GM23338 (cell line): ENCODE measurements at regions not wholly inside any gene's neighbourhood (a gene's known extent, or its start where the extent isn't known, plus 50 kb on each side); places are given as distances from the start of the nearest gene placed in this dataset.
"Not testable (repeated sequence)": the region's sequence is repeated elsewhere in the genome, so short reads cannot be mapped to it uniquely, and the experiment has no call there.

Experiments used
- ATAC-seq: fragments of 200-7000 bp; cut with Tn5 transposase; 3 replicates; pipeline ENCODE4 v1.9.1; 2020
- DNase-seq: peaks from one replicate; pipeline ENCODE4 v3.0.0-alpha.2; 2015; ENCODE audit warnings: low spot score
- H2AFZ ChIP-seq: fragments of 200-600 bp; sonication (generic); 2 replicates; pipeline ENCODE4 v1.8.0; 2016; ENCODE audit warnings: antibody characterized with exemption, mild to moderate bottlenecking, moderate library complexity
- H3F3A ChIP-seq: fragments of 200-600 bp; sonication (generic); replicated peaks from 2 replicates; pipeline ENCODE4 v1.8.0; 2017; ENCODE audit warnings: antibody characterized with exemption, mixed run types, low read depth
- H3K27ac ChIP-seq: fragments of 200-600 bp; sonication (generic); 2 replicates; pipeline ENCODE4 v1.6.1; 2016; ENCODE audit warnings: low read depth
- H3K27me3 ChIP-seq: fragments of 200-600 bp; sonication (generic); 2 replicates; pipeline ENCODE4 v1.8.0; 2016; ENCODE audit warnings: mild to moderate bottlenecking, mixed run types, moderate library complexity; ENCODE audit not compliant: insufficient read depth
- H3K36me3 ChIP-seq: fragments of 200-600 bp; sonication (generic); 2 replicates; pipeline ENCODE4 v1.8.0; 2016; ENCODE audit warnings: mild to moderate bottlenecking; ENCODE audit not compliant: insufficient read depth
- H3K4me1 ChIP-seq: fragments of 200-600 bp; sonication (generic); 2 replicates; pipeline ENCODE4 v1.8.0; 2016; ENCODE audit warnings: mild to moderate bottlenecking, moderate library complexity; ENCODE audit not compliant: insufficient read depth
- H3K4me2 ChIP-seq: fragments of 200-600 bp; sonication (generic); 2 replicates; pipeline ENCODE4 v1.7.1; 2017; ENCODE audit warnings: mixed run types
- H3K4me3 ChIP-seq: fragments of 200-600 bp; sonication (generic); 2 replicates; pipeline ENCODE4 v1.6.1; 2016; ENCODE audit warnings: mixed run types
- H3K79me2 ChIP-seq: fragments of 200-600 bp; sonication (generic); replicated peaks from 2 replicates; pipeline ENCODE4 v1.8.0; 2017; ENCODE audit warnings: mild to moderate bottlenecking; ENCODE audit not compliant: insufficient read depth
- H3K9me2 ChIP-seq: fragments of 200-600 bp; sonication (generic); 2 replicates; pipeline ENCODE4 v1.8.0; 2017; ENCODE audit not compliant: insufficient read depth
- H4K20me1 ChIP-seq: fragments of 200-600 bp; sonication (generic); replicated peaks from 2 replicates; pipeline ENCODE4 v1.8.0; 2017; ENCODE audit warnings: mild to moderate bottlenecking; ENCODE audit not compliant: insufficient read depth
- H3K27ac Mint-ChIP-seq: 2 replicates; pipeline ENCODE4 v1.8.0; 2020; ENCODE audit warnings: inconsistent platforms, mild to moderate bottlenecking, moderate library complexity, mixed read lengths
- H3K27me3 Mint-ChIP-seq: 3 replicates; pipeline ENCODE4 v1.8.0; 2022; ENCODE audit warnings: low read depth, mild to moderate bottlenecking, moderate library complexity, mixed read lengths, inconsistent platforms; ENCODE audit not compliant: insufficient read depth, poor library complexity
- H3K36me3 Mint-ChIP-seq: 3 replicates; pipeline ENCODE4 v1.8.0; 2021; ENCODE audit warnings: low read depth, mild to moderate bottlenecking, inconsistent platforms, moderate library complexity, mixed read lengths
- H3K4me1 Mint-ChIP-seq: 3 replicates; pipeline ENCODE4 v1.8.0; 2020; ENCODE audit warnings: mild to moderate bottlenecking, inconsistent platforms, mixed read lengths
- H3K4me3 Mint-ChIP-seq: 3 replicates; pipeline ENCODE4 v1.8.0; 2021; ENCODE audit warnings: moderate library complexity, mild to moderate bottlenecking, inconsistent platforms, mixed read lengths
- H3K9me3 Mint-ChIP-seq: 3 replicates; pipeline ENCODE4 v1.8.0; 2020; ENCODE audit warnings: moderate library complexity, mild to moderate bottlenecking, inconsistent platforms, mixed read lengths
- CREB1 ChIP-seq: fragments of 250-450 bp; sonication (Bioruptor Pico); IDR thresholded peaks from 2 replicates; pipeline ENCODE4 v1.5.0; 2020; ENCODE audit warnings: low read depth, mild to moderate bottlenecking, moderate library complexity
- EZH2phosphoT487 ChIP-seq: fragments of 200-600 bp; sonication (generic); IDR thresholded peaks from one replicate; pipeline ENCODE4 v1.8.1; 2018; ENCODE audit warnings: antibody characterized with exemption; ENCODE audit not compliant: unreplicated experiment
- NANOG ChIP-seq: IDR thresholded peaks from 2 replicates; pipeline ENCODE4 v1.6.1; 2016; ENCODE audit warnings: antibody characterized with exemption, borderline replicate concordance
- TF ChIP-seq, protein P1 (sequence below): fragments of 250-450 bp; sonication (Bioruptor Pico); IDR thresholded peaks from 2 replicates; pipeline ENCODE4 v1.5.0; 2020; ENCODE audit warnings: mild to moderate bottlenecking, moderate library complexity

DNA sequence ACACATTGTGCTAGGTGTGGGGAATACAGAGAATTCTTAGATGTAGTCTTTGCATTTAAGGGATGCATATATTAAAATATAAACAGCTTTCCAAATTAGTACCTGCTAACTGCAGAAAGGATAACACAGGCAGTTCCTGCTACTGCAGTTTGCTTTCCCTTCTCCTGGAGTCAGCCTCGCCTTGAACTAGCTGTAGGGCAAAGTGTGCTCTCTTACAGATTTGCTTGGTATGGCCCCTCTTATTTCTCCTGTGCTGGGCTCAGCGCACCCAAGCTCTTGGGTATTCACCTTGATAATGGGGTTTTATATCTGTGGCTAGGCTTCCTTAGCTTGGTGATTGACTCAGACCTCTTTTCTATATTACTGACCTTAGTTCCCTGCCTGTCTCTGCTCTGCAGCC lies 108.4 kb upstream of the PNPT1 start (continued):
- no peak for TF ChIP-seq NANOG

DNA sequence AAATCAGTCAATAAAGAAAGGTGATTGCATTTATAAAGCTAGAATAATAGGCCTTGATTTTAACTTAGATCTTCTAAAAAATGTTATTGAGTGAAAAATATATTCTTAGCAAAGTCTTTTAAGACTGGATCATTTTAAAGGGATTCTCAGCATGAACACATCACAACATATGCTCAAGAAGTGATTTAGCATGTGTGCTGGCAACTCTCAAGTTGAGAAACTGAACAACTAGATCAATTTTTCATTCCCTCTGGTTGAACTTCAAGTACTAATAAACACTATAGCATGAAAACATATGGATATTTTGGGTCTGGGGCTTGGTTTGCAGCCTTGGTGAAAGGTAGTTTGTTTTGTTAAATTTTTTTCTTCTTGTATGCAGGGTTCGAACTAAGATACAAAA lies 107.8 kb upstream of the PNPT1 start:
- Mint-ChIP-seq H3K36me3 (no peaks in the 10 kb centered on the region), H3K4me3 (no peak overlapping the region), H3K4me1 (peaks cover 18% of the 10 kb centered on the region), H3K27me3 (peaks cover 2% of the 10 kb centered on the region), H3K9me3 (peaks cover 6% of the 10 kb centered on the region; the same call in 2 of the 3 replicates), H3K27ac (no peak overlapping the region)
- Histone ChIP-seq H3K4me1 (no peaks in the 10 kb centered on the region), H3F3A (no peaks in the 10 kb centered on the region), H3K79me2 (no peaks in the 10 kb centered on the region), H3K9me2 (0 out of 2 replicates have a peak, but pooled peaks cover 7% of the 10 kb centered on the region), H4K20me1 (no peaks in the 10 kb centered on the region), H3K4me3 (no peak overlapping the region), H3K36me3 (no peaks in the 10 kb centered on the region), H2AFZ (no peak overlapping the region), H3K4me2 (no peak overlapping the region), H3K27ac (no peak overlapping the region), H3K27me3 (no peaks in the 10 kb centered on the region)
- TF ChIP-seq CREB1 (no peak), EZH2phosphoT487 (no peak)
- TF ChIP-seq, protein P1, sequence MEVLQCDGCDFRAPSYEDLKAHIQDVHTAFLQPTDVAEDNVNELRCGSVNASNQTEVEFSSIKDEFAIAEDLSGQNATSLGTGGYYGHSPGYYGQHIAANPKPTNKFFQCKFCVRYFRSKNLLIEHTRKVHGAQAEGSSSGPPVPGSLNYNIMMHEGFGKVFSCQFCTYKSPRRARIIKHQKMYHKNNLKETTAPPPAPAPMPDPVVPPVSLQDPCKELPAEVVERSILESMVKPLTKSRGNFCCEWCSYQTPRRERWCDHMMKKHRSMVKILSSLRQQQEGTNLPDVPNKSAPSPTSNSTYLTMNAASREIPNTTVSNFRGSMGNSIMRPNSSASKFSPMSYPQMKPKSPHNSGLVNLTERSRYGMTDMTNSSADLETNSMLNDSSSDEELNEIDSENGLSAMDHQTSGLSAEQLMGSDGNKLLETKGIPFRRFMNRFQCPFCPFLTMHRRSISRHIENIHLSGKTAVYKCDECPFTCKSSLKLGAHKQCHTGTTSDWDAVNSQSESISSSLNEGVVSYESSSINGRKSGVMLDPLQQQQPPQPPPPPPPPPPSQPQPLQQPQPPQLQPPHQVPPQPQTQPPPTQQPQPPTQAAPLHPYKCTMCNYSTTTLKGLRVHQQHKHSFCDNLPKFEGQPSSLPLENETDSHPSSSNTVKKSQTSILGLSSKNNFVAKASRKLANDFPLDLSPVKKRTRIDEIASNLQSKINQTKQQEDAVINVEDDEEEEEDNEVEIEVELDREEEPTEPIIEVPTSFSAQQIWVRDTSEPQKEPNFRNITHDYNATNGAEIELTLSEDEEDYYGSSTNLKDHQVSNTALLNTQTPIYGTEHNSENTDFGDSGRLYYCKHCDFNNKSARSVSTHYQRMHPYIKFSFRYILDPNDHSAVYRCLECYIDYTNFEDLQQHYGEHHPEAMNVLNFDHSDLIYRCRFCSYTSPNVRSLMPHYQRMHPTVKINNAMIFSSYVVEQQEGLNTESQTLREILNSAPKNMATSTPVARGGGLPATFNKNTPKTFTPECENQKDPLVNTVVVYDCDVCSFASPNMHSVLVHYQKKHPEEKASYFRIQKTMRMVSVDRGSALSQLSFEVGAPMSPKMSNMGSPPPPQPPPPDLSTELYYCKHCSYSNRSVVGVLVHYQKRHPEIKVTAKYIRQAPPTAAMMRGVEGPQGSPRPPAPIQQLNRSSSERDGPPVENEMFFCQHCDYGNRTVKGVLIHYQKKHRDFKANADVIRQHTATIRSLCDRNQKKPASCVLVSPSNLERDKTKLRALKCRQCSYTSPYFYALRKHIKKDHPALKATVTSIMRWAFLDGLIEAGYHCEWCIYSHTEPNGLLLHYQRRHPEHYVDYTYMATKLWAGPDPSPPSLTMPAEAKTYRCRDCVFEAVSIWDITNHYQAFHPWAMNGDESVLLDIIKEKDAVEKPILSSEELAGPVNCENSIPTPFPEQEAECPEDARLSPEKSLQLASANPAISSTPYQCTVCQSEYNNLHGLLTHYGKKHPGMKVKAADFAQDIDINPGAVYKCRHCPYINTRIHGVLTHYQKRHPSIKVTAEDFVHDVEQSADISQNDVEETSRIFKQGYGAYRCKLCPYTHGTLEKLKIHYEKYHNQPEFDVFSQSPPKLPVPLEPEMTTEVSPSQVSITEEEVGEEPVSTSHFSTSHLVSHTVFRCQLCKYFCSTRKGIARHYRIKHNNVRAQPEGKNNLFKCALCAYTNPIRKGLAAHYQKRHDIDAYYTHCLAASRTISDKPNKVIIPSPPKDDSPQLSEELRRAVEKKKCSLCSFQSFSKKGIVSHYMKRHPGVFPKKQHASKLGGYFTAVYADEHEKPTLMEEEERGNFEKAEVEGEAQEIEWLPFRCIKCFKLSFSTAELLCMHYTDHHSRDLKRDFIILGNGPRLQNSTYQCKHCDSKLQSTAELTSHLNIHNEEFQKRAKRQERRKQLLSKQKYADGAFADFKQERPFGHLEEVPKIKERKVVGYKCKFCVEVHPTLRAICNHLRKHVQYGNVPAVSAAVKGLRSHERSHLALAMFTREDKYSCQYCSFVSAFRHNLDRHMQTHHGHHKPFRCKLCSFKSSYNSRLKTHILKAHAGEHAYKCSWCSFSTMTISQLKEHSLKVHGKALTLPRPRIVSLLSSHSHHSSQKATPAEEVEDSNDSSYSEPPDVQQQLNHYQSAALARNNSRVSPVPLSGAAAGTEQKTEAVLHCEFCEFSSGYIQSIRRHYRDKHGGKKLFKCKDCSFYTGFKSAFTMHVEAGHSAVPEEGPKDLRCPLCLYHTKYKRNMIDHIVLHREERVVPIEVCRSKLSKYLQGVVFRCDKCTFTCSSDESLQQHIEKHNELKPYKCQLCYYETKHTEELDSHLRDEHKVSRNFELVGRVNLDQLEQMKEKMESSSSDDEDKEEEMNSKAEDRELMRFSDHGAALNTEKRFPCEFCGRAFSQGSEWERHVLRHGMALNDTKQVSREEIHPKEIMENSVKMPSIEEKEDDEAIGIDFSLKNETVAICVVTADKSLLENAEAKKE (CRISPR knock-in tag), result no peak
- no peak for DNase-seq
- no peak for ATAC-seq

DNA sequence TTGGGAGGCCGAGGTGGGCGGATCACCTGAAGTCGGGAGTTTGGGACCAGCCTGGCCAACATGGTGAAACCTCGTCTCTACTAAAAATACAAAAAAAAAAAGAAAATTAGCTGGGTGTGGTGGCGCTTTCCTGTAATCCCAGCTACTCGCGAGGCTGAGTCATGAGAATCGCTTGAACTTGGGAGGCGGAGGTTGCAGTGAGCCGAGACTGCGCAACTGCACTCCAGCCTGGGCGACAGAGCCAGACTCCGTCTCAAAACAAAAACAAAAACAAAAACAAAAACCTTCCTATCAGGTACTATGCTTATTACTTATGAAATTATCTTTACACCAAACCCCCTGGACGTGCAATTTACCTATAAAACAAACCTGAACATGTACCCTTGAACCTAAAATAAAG lies 106.0 kb upstream of the PNPT1 start:
- H4K20me1 ChIP-seq, H3K4me2 ChIP-seq, H3K36me3 ChIP-seq, ATAC-seq, H3K27me3 ChIP-seq, H3K27ac ChIP-seq, H3F3A ChIP-seq, H2AFZ ChIP-seq, H3K4me1 ChIP-seq, H3K27ac Mint-ChIP-seq, H3K9me2 ChIP-seq, DNase-seq, H3K4me3 ChIP-seq, H3K36me3 Mint-ChIP-seq, H3K27me3 Mint-ChIP-seq, H3K79me2 ChIP-seq, H3K4me3 Mint-ChIP-seq: not testable (repeated sequence)
- peaks cover 10% of the 10 kb centered on the region for H3K4me1 Mint-ChIP-seq
- peaks cover 13% of the 10 kb centered on the region for H3K9me3 Mint-ChIP-seq
